ENCODE measurements at regions not wholly inside any gene's neighbourhood (a gene's known extent, or its start where the extent isn't known, plus 50 kb on each side); places are given as distances from the start of the nearest gene placed in this dataset.

- DNase-seq, result no peak
Measured at GRCh38 chr12:11568762-11569478, 80.6 kb upstream of the ETV6 start.

DNA sequence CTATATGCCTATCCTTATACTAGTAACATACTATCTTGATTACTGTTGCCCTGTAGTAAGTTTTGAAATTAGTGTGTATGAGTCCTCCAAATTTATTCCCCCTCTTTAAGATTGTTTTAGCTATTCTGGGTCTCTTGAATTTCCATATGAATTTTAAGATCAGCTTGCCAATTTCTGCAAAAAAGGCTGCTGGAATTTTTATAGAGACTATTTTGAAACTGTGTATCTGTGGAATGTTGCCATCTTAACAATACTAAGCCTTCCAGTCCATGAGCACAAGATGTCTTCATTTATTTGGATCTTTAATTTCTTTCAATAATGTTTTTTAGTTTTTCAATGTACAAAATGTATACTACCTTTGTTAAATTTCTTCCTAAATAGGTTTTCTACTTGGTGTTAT is 79.8 kb upstream of the ETV6 start:
- DNase-seq, result no peak

GRCh38 chr12:11573880-11574279 is 75.6 kb upstream of the ETV6 start:
- DNase-seq, result no peak

GRCh38 chr12:11576104-11576503 is 73.4 kb upstream of the ETV6 start:
- DNase-seq, result peak; percentile 57

DNA sequence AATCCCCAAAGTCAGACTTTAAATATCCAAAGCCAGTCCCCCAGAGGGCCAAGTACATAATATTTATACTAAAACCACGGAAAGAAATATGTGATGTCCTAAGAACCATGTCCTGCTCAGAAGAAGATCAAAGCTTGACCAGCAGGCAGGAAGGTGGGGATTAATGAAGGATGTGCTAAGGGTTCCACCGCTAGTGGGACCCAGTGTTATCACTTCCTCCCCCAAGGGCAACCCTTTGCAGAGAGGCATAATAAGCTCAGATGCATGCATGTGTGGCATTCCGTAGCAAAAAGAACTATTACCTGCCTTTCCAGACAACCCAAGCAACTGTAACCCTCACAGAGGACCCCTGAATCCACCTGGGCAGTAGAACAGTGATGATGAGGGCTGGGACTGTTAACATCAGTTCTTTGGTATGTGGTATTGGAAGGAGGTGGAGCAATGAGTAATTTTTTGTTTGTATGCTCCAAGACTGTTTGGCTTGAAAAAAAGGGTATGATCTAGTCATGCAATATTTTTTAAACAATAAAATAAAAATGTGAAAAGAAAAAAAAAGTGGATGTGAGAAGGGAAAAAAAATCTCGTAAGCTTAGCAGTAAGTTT is 71.7 kb upstream of the ETV6 start:
- no peak for DNase-seq

- no peak for DNase-seq
Measured at GRCh38 chr12:11578461-11578993, 70.9 kb upstream of the ETV6 start.

DNA sequence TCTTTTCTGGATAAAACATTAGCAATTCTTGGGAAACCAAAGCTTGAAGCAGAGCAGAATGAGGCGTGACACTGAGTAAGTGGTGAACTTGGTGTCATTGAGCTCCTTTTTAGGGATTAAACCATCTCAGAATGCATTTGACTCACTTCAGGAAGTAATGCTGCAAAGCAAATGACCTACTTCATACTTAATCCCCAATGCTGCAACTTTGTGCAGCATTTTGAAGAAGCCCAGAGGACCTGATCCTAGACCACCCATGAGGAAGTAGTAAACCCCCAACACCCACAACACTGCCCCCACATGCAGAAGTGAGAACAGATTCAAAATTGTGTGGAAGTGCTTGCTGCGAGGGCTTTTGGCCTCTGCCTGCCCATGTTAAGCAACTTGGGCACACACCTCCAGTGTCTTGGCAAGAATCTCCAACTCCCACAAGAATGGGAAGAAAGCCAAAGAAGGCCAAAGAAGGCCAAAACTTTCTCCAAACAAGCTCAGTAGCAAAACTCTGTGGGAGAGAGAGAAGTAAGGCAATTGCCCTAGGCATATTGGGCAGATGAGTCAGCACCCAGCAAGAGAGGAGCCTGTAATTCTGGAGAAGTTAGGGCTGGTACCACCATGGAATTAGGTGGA is 69.2 kb upstream of the ETV6 start:
- DNase-seq, result no peak

DNA sequence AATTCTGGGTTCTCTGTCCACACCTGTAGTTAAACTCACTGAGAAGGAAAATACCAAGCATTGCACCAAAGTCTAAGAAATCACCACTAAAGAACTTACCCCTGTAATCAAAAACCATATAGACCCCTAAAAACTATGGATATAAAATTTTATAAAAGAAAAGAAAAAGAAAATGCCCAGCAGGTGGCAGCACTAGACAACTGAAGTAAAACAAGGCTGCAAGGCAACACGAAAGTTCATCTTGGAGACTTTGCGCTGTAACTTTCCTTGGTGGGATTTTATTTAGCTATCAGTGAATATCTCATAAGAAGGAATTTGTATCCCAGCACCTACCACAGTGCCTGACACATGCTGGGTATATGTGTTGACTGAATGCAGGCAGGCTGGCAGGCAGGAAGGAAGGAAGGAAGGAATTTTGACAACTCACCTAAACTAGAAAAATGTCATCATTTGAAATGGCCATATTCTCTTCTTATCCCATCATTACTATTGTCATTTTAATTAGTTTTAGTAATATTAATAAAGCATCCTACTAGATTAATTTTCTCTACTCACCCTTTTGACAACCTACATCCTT is 68.2 kb upstream of the ETV6 start:
- DNase-seq, result peak; percentile 85

- no peak for DNase-seq
Measured at GRCh38 chr12:11584221-11584855, 65.1 kb upstream of the ETV6 start.

- DNase-seq, result no peak
Measured at GRCh38 chr12:11592484-11592883, 57.0 kb upstream of the ETV6 start.

GRCh38 chr12:11593013-11593412 is 56.5 kb upstream of the ETV6 start:
- DNase-seq, result no peak

DNA sequence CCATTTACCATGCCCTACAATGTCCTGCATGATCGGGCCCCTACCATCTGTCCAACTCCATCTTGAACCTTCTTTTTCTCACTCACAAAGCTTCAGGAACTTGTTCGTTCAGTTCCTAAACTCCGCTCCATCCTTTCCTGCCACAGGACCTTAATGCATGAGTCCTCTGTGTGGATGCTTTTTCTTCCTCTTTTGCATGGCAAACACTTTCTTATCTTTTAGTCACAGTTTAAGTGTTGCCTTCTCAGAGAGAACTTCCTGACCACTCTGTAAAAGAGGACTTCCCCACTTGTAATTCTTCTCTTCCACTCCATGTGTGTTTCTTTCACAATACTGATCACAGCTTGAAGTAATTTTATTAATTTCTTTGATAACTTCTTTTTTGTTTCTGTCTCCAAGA is 54.4 kb upstream of the ETV6 start:
- DNase-seq, result no peak

DNA sequence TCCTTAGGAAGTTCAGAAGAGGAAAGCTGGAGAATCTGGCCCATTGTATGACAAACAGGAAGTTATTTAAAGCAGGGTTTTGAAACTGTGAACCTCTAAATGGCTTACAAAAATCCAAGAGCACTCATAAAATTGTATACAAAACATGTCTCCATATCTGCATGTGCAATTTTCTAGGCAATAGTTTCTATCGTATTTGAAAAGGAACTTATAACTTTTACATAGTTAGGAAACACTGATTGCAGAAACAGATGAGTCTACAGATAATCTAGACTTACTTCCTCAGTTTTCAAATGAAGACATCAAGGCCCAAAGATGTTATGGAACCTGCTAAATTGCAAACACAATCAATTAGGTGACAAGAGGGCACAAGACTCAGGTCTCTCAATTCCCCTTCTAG is 53.3 kb upstream of the ETV6 start:
- DNase-seq, result no peak

GRCh38 chr12:11598900-11599299 is 50.6 kb upstream of the ETV6 start:
- no peak for DNase-seq
